Esophagus muscularis mucosa (tissue), 4 donors: ENCODE measurements at regions not wholly inside any gene's neighbourhood (a gene's known extent, or its start where the extent isn't known, plus 50 kb on each side); places are given as distances from the start of the nearest gene placed in this dataset.
A peak's percentile ranks its signal among the peaks of the same experiment; 100 is the strongest.

Experiments
- DNase-seq: peaks from one replicate; pipeline ENCODE4 v3.0.0-alpha.2; 2017; ENCODE audit errors: extremely low spot score
- H3K27ac ChIP-seq, 4 donors: fragments of 200-600 bp; sonication (generic); replicated peaks in 1 of 4; 1 replicate in 3 of 4; 2 replicates in 1 of 4; pipeline ENCODE4 v1.5.1; 2016 to 2019; ENCODE audit warnings: mild to moderate bottlenecking in 1 of 4
- H3K27me3 ChIP-seq, 4 donors: fragments of 200-600 bp; sonication (generic); one replicate each; pipeline versions ENCODE4 v1.5.1 to v1.6.0; 2016 to 2019
- H3K36me3 ChIP-seq, 4 donors: fragments of 200-600 bp; sonication (generic); one replicate each; pipeline ENCODE4 v1.5.1; 2016 to 2019
- H3K4me1 ChIP-seq, 4 donors: fragments of 200-600 bp; sonication (generic); one replicate each; pipeline ENCODE4 v1.5.1; 2016 to 2019
- H3K4me3 ChIP-seq, 4 donors: fragments of 200-600 bp; sonication (generic); 1 replicate in 2 of 4; 2 replicates in 2 of 4; pipeline ENCODE4 v1.5.1; 2016 to 2019; ENCODE audit warnings: mild to moderate bottlenecking in 4 of 4, moderate library complexity in 1 of 4
- H3K9me3 ChIP-seq, 4 donors: fragments of 200-600 bp; sonication (generic); 1 replicate in 3 of 4; 2 replicates in 1 of 4; pipeline ENCODE4 v1.5.1; 2016 to 2019
- EP300 ChIP-seq: sonication (generic); formaldehyde crosslinking; IDR thresholded peaks from one replicate; pipeline ENCODE4 v1.6.1; 2017; ENCODE audit warnings: antibody characterized with exemption
- POLR2A ChIP-seq: fragments of 450-650 bp; IDR thresholded peaks from one replicate; pipeline ENCODE4 v1.6.1; 2017; ENCODE audit warnings: antibody characterized with exemption, moderate library complexity, mild to moderate bottlenecking, low read depth
- POLR2AphosphoS5 ChIP-seq, 2 donors: sonication (generic); formaldehyde crosslinking; IDR thresholded peaks; one replicate each; pipeline ENCODE4 v1.6.1; 2017; ENCODE audit warnings: antibody characterized with exemption in 2 of 2
- WGBS: methylation state at CpG from one replicate; pipeline ENCODE4 v1.1.5; 2018; 5-methylcytosine and 5-hydroxymethylcytosine counted together
- intact Hi-C: fragments of 100-400 bp; cut with DNase I; formaldehyde crosslinking; loops from one replicate; pipeline ENCODE4 v1.15.1; 2023
- TF ChIP-seq, protein P1 (sequence below), 3 experiments: fragments of 200-600 bp in 2 of 3; fragments of 450-650 bp in 1 of 3; sonication (generic) in 2 of 3; IDR thresholded peaks; one replicate each; pipeline ENCODE4 v1.5.1; 2017 to 2019; ENCODE audit warnings: antibody characterized with exemption in 3 of 3, mild to moderate bottlenecking in 2 of 3, moderate library complexity in 1 of 3

DNA sequence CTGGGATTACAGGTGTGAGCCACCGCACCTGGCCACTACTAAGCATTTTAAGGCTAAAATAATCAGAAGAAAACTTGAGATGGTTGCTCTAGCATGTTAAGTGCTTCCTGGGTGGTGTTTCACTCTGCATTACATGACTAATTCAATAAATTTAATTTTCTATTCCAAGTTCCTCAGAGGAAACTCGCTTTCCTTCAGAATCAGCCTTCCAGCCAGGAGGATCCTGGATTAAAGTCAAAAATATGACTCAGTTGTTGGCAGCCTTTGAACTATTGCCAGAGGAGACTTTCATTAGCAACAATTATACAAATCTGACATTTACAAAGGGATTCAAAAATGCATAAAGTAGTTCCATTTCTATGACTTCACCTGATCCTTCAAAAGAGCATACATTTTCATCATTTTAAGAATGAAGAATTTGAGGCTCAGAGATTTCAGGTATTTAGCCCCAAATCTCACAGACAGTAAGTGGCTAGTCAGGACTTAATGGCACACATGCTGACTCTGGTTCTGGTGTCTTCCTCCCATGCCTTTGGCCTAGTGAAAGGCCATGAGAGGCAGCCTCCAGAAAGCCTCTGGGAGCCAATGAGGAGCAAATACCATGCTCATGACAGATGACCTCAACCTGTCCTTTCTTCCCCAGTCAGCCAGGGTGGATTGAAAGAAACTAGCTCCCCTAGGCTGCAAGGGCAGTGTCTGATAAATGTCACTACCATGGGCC is 115.7 kb downstream of the MAP3K21 start:
- H3K27me3 ChIP-seq: peaks cover 0 to 15% (median 0%) of the 10 kb centered on the region in 4 donors
- intact Hi-C loops: no loop called here

DNA sequence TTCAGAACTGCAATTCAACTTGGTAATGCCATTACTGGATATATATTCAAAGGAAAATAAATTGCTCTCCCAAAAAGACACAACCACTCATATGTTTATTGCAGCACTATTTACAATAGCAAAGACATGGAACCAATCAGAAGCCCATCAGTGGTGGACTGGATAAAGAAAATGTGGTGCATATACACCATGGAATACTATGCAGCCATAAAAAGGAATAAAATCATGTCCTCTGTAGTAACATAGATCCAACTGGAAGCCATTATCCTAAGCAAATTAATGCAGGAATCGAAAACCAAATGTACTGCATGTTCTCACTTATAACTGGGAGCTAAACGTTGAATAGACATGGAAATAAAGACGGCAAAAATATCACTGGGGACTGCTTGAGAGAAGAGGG is 117.0 kb downstream of the MAP3K21 start:
- H3K4me1 ChIP-seq: peaks cover 0 to 4% (median 0%) of the 10 kb centered on the region in 4 donors
- WGBS: 96% methylated on average over 3 of the region's 3 CpGs
- H3K27me3 ChIP-seq: peaks cover 0 to 10% (median 0%) of the 10 kb centered on the region in 4 donors
- H3K9me3 ChIP-seq: peaks cover 0 to 6% (median 0%) of the 10 kb centered on the region in 4 donors
- H3K36me3 ChIP-seq: no peaks in the 10 kb centered on the region
- DNase-seq: no peak
- intact Hi-C loops: no loop called here
- TF ChIP-seq POLR2AphosphoS5 (IDR thresholded peaks at IDR 0.05) (no peak), EP300 (no peak), POLR2A (no peak)
- TF ChIP-seq, protein P1, sequence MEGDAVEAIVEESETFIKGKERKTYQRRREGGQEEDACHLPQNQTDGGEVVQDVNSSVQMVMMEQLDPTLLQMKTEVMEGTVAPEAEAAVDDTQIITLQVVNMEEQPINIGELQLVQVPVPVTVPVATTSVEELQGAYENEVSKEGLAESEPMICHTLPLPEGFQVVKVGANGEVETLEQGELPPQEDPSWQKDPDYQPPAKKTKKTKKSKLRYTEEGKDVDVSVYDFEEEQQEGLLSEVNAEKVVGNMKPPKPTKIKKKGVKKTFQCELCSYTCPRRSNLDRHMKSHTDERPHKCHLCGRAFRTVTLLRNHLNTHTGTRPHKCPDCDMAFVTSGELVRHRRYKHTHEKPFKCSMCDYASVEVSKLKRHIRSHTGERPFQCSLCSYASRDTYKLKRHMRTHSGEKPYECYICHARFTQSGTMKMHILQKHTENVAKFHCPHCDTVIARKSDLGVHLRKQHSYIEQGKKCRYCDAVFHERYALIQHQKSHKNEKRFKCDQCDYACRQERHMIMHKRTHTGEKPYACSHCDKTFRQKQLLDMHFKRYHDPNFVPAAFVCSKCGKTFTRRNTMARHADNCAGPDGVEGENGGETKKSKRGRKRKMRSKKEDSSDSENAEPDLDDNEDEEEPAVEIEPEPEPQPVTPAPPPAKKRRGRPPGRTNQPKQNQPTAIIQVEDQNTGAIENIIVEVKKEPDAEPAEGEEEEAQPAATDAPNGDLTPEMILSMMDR (IDR thresholded peaks at IDR 0.05): no peak
- H3K4me3 ChIP-seq: no peak overlapping the region
- no peak overlapping the region for H3K27ac ChIP-seq

More for the DNA sequence above, 115.7 kb downstream of the MAP3K21 start:
- Histone ChIP-seq H3K4me3 (no peak overlapping the region), H3K4me1 (peaks cover 0 to 4% (median 0%) of the 10 kb centered on the region in 4 donors), H3K27ac (no peak overlapping the region), H3K9me3 (peaks cover 0 to 6% (median 0%) of the 10 kb centered on the region in 4 donors), H3K36me3 (no peaks in the 10 kb centered on the region)
- WGBS: 50% methylated on average over 2 of the region's 2 CpGs
- no peak for DNase-seq
- TF ChIP-seq POLR2AphosphoS5 (IDR thresholded peaks at IDR 0.05) (no peak), EP300 (no peak), POLR2A (no peak)
- TF ChIP-seq, protein P1 (IDR thresholded peaks at IDR 0.05): no peak

DNA sequence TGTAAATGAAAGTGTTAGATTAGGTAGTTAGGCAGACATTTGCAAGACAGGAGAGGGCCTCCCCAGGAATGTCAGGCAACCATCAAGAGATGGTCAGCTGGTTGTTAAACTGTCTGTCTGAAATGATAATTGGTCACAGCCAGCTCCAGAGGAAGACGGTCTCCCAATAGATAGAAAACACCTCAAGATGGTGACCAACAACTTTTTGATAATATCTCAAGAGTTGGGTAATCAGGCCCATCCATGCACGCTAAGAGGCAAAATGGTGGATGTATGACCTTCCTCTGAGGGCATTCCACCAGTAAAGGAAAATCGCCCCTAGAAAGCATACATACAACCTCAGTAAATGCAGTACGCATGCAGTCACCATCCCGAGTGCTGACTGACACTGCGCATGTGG is 118.2 kb downstream of the MAP3K21 start:
- TF ChIP-seq, protein P1 (IDR thresholded peaks at IDR 0.05): no peak
- TF ChIP-seq POLR2AphosphoS5 (IDR thresholded peaks at IDR 0.05): no peak
- no peak for TF ChIP-seq POLR2A
- no peak for TF ChIP-seq EP300
- Histone ChIP-seq H3K27ac (no peak overlapping the region), H3K4me1 (peaks cover 0 to 4% (median 0%) of the 10 kb centered on the region in 4 donors), H3K27me3 (no peaks in the 10 kb centered on the region), H3K9me3 (peaks cover 0 to 6% (median 0%) of the 10 kb centered on the region in 4 donors), H3K4me3 (no peak overlapping the region), H3K36me3 (no peaks in the 10 kb centered on the region)
- intact Hi-C loops: no loop called here
- peak; percentile 78 for DNase-seq
- WGBS: 89% methylated on average over 6 of the region's 6 CpGs

DNA sequence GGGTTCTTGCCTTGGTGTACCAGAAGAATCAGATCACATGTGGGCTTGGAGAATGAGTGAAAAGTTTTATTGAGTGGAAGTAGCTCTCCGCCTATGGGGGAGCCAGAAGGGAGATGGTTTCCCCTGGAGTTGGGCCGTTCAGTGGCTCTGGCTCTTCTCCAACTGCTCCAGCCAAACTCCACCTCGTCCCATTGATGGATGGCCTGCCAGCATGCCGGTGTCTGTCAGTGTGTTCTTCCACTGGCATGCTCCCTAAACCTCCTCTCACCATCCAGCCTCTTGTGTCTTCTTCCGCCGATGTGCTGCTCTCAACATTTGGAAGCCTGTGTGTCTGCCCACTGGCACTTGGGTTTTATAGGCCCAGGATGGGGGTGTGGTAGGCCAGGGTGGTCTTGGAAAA is 119.4 kb downstream of the MAP3K21 start:
- Histone ChIP-seq H3K36me3 (no peaks in the 10 kb centered on the region), H3K9me3 (peaks cover 0 to 6% (median 0%) of the 10 kb centered on the region in 4 donors), H3K4me1 (no peaks in the 10 kb centered on the region), H3K27me3 (no peaks in the 10 kb centered on the region), H3K27ac (no peak overlapping the region), H3K4me3 (no peak overlapping the region)
- TF ChIP-seq, protein P1 (IDR thresholded peaks at IDR 0.05): no peak
- TF ChIP-seq POLR2A (no peak), EP300 (no peak)
- 67% methylated on average over 6 of the region's 6 CpGs for WGBS
- no peak for DNase-seq
- intact Hi-C loops: no loop called here
